BJ (cell line): ENCODE measurements at regions not wholly inside any gene's neighbourhood (a gene's known extent, or its start where the extent isn't known, plus 50 kb on each side); places are given as distances from the start of the nearest gene placed in this dataset.

Experiments used
- CTCF ChIA-PET: fragments of 350-600 bp; formaldehyde crosslinking; extraction: SDS; loops from one replicate; lab custom pipeline; 2021; ENCODE audit warnings: antibody characterized with exemption, inconsistent platforms; lab: Yijun Ruan, JAX
- POLR2A ChIA-PET: fragments of 300-600 bp; sonication (Branson Sonifier 250); formaldehyde crosslinking; extraction: SDS; loops from one replicate; lab custom pipeline; 2021; ENCODE audit warnings: antibody characterized with exemption; lab: Charles Lee
- DNase-seq: peaks from one replicate; pipeline ENCODE4 v3.0.0-alpha.2; 2011; ENCODE audit warnings: low read depth
- H3K27me3 ChIP-seq: 2 replicates; pipeline ENCODE4 v1.6.0; 2011; ENCODE audit warnings: low read length; ENCODE audit not compliant: control insufficient read depth, insufficient read depth
- H3K36me3 ChIP-seq: 2 replicates; pipeline ENCODE4 v1.5.1; 2011; ENCODE audit warnings: low read length; ENCODE audit not compliant: control insufficient read depth, insufficient read depth
- H3K4me3 ChIP-seq: 2 replicates; pipeline ENCODE4 v1.5.1; 2011; ENCODE audit warnings: low read depth, mild to moderate bottlenecking, control low read depth, low read length
- TF ChIP-seq, protein P1 (sequence below): IDR thresholded peaks from 2 replicates; pipeline ENCODE4 v1.5.1; 2011; ENCODE audit warnings: low read depth, mild to moderate bottlenecking, control low read depth, inconsistent platforms, low read length, moderate library complexity; ENCODE audit not compliant: insufficient read depth

DNA sequence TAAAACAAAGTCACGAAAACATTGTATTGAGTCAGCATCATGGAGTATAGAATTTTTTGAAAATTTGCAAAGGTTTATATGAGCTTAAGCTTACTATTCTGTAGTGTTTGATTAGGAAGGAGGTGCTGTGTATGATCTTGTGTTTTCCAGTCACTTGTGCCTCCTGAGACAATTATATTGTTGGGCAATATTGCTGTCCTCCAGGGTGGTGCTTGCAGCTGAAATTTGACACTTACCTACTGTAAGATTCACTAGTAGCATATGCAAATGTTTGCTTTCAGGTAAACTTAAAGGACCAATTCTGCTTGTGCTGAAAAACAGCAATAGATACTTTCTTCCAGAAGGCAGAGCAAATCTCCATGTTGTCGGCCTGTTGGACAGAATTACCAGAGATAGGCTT, 268.0 kb downstream of the TGFB2 start:
- H3K27me3 ChIP-seq = no peaks in the 10 kb centered on the region
- TF ChIP-seq, protein P1, sequence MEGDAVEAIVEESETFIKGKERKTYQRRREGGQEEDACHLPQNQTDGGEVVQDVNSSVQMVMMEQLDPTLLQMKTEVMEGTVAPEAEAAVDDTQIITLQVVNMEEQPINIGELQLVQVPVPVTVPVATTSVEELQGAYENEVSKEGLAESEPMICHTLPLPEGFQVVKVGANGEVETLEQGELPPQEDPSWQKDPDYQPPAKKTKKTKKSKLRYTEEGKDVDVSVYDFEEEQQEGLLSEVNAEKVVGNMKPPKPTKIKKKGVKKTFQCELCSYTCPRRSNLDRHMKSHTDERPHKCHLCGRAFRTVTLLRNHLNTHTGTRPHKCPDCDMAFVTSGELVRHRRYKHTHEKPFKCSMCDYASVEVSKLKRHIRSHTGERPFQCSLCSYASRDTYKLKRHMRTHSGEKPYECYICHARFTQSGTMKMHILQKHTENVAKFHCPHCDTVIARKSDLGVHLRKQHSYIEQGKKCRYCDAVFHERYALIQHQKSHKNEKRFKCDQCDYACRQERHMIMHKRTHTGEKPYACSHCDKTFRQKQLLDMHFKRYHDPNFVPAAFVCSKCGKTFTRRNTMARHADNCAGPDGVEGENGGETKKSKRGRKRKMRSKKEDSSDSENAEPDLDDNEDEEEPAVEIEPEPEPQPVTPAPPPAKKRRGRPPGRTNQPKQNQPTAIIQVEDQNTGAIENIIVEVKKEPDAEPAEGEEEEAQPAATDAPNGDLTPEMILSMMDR = no peak
- DNase-seq = no peak
- ChIA-PET CTCF (no interaction called here), POLR2A (no interaction called here)
- no peaks in the 10 kb centered on the region for H3K36me3 ChIP-seq
- H3K4me3 ChIP-seq = no peak overlapping the region

DNA sequence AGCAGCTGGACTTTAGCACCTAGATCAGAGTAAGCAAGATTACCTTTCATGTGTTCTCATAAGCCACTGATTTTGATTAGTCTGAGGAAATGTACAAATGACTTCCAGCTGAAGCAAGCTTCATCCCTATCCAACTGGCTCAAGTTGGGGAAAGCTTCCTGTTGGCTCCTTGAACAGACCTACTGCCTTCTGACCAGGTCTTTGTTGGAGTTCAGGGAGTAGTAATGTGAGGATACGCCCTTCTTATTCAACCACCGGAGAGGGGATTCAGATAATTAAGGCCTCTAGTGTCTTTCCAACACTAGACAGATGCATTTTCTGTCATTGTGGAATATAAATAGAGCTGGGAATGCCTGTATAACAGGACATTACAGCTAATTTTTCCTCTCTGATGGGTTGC, 268.9 kb downstream of the TGFB2 start:
- ChIA-PET CTCF (no interaction called here), POLR2A (no interaction called here)
- no peaks in the 10 kb centered on the region for H3K36me3 ChIP-seq
- TF ChIP-seq, protein P1 = no peak
- H3K27me3 ChIP-seq = no peaks in the 10 kb centered on the region
- DNase-seq = no peak
- H3K4me3 ChIP-seq = no peak overlapping the region

DNA sequence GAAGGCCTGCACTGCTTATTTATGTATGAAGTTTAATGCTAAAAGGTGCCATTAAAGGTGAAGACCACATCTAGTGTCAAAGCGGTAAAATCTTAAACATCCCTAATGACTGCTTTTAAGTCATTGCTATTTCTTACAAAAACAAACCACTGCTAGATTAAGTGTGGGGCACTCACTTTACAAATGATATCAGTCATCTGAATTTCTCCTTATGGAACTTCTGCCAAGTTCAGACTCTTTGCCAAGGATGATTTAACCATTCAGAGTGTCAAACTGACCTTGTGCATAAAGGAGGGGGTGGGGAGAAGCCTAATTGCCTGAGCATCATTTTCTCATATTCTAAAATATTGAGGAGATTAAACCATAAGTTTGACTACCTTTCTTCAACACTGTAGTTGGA, 271.5 kb downstream of the TGFB2 start:
- TF ChIP-seq, protein P1 = no peak
- ChIA-PET POLR2A (no interaction called here), CTCF (interaction anchor here (0.7 kb wide), 1 partner anchor 1604 kb away, joined by 3 read pairs; no protein-coding TSS in a partner anchor)
- Histone ChIP-seq H3K4me3 (no peak overlapping the region), H3K36me3 (no peaks in the 10 kb centered on the region), H3K27me3 (no peaks in the 10 kb centered on the region)
- DNase-seq = no peak

DNA sequence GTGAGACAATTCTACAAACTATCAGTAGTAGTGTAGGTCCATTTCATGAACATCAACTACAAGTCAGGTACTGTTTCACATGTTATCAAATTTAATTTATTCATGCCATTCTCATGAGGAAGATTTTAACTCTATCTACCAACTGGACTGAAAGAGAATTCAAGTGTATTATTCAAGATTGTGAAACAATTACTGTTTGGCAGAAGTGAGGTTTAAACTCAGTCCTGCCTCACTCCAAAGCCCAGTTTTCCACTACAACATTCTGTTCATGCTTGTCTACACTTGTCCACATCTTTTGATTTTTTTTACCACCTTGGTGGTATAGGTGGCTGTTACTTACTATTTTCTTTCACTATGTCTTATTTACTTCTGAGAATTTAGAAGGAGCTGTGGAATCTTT, 272.9 kb downstream of the TGFB2 start:
- TF ChIP-seq, protein P1 = no peak
- no peak overlapping the region for H3K4me3 ChIP-seq
- no peaks in the 10 kb centered on the region for H3K27me3 ChIP-seq
- no peak for DNase-seq
- CTCF ChIA-PET = no interaction called here
- POLR2A ChIA-PET = no interaction called here
- no peaks in the 10 kb centered on the region for H3K36me3 ChIP-seq

DNA sequence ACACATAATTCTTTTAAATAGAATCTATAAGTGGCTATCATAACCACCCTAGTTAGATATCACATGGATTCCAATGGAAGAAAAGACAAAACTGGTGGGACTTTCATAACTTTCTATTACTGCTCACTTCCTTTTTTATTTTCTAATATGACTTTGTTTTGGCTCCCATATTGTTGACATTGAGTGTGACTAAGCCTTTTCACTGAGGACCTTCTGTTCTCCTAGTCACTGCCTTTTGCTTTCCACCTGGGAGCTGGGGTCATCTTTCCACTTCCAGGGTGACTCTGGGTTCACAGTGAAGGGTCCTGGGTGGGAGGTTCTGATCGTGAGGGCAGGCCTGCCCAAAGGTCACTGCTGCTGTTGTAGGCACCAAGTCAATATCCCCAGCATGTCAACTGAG, 275.8 kb downstream of the TGFB2 start:
- H3K36me3 ChIP-seq = no peaks in the 10 kb centered on the region
- CTCF ChIA-PET = no interaction called here
- TF ChIP-seq, protein P1 = no peak
- no peak for DNase-seq
- no peak overlapping the region for H3K4me3 ChIP-seq
- POLR2A ChIA-PET = no interaction called here
- H3K27me3 ChIP-seq = no peaks in the 10 kb centered on the region
